Stimulated activated CD8-positive, alpha-beta memory T cell treated with anti-CD3 and anti-CD28 coated beads, Interleukin-7, amount 100 ng/mL, for 4 hours (primary cell): ENCODE measurements at regions not wholly inside any gene's neighbourhood (a gene's known extent, or its start where the extent isn't known, plus 50 kb on each side); places are given as distances from the start of the nearest gene placed in this dataset.

ENCODE experiments used
- DNase-seq, 2 donors: peaks; one replicate each; pipeline ENCODE4 v3.0.0-alpha.2; 2020; ENCODE audit warnings: low read depth in 2 of 2

- no peak for DNase-seq
Observed at GRCh38 chr11:134558258-134558835, 146.3 kb upstream of the B3GAT1 start.

- DNase-seq, result no peak
Observed at GRCh38 chr11:134557571-134558257, 145.7 kb upstream of the B3GAT1 start.

GRCh38 chr11:134556186-134556585, 144.1 kb upstream of the B3GAT1 start:
- no peak for DNase-seq

- no peak for DNase-seq
Observed at GRCh38 chr11:134555510-134555909, 143.5 kb upstream of the B3GAT1 start.

- DNase-seq, result no peak
Observed at GRCh38 chr11:134554861-134555260, 142.8 kb upstream of the B3GAT1 start.

- no peak for DNase-seq
Observed at GRCh38 chr11:134554106-134554505, 142.1 kb upstream of the B3GAT1 start.

GRCh38 chr11:134552749-134553148, 140.7 kb upstream of the B3GAT1 start:
- no peak for DNase-seq

GRCh38 chr11:134545521-134545920, 133.5 kb upstream of the B3GAT1 start:
- DNase-seq, result no peak

GRCh38 chr11:134544095-134544815, 132.2 kb upstream of the B3GAT1 start:
- DNase-seq, result no peak

- DNase-seq, result no peak
Observed at GRCh38 chr11:134543645-134544044, 131.6 kb upstream of the B3GAT1 start.

- DNase-seq, result no peak
Observed at GRCh38 chr11:134543241-134543640, 131.2 kb upstream of the B3GAT1 start.

- no peak for DNase-seq
Observed at GRCh38 chr11:134542401-134543165, 130.5 kb upstream of the B3GAT1 start.

GRCh38 chr11:134541951-134542350, 129.9 kb upstream of the B3GAT1 start:
- DNase-seq, result no peak

GRCh38 chr11:134541355-134541754, 129.3 kb upstream of the B3GAT1 start:
- no peak for DNase-seq

GRCh38 chr11:134539285-134539684, 127.2 kb upstream of the B3GAT1 start:
- DNase-seq, result no peak

GRCh38 chr11:134538742-134539141, 126.7 kb upstream of the B3GAT1 start:
- DNase-seq, result no peak

- no peak for DNase-seq
Observed at GRCh38 chr11:134537941-134538340, 125.9 kb upstream of the B3GAT1 start.

- no peak for DNase-seq
Observed at GRCh38 chr11:134537296-134537695, 125.3 kb upstream of the B3GAT1 start.

GRCh38 chr11:134536677-134537076, 124.6 kb upstream of the B3GAT1 start:
- DNase-seq, result no peak

GRCh38 chr11:134536219-134536618, 124.2 kb upstream of the B3GAT1 start:
- no peak for DNase-seq

GRCh38 chr11:134535029-134536025, 123.3 kb upstream of the B3GAT1 start:
- no peak for DNase-seq
